ENCODE measurements at regions not wholly inside any gene's neighbourhood (a gene's known extent, or its start where the extent isn't known, plus 50 kb on each side); places are given as distances from the start of the nearest gene placed in this dataset.
A peak's percentile ranks its signal among the peaks of the same experiment; 100 is the strongest.
"Not testable (repeated sequence)": the region's sequence is repeated elsewhere in the genome, so short reads cannot be mapped to it uniquely, and the experiment has no call there.

GRCh38 chr11:82533628-82534327 lies 199.9 kb downstream of the FAM181B start:
- no peak for DNase-seq (ENCODE audit: low read depth)

GRCh38 chr11:82529936-82530335 lies 203.7 kb downstream of the FAM181B start:
- DNase-seq (ENCODE audit: low read depth) = no peak

- no peak for DNase-seq (ENCODE audit: low read depth)
Observed at GRCh38 chr11:82527081-82527584, 206.5 kb downstream of the FAM181B start.

GRCh38 chr11:82523141-82523540 lies 210.5 kb downstream of the FAM181B start:
- DNase-seq (ENCODE audit: low read depth) = no peak

DNA sequence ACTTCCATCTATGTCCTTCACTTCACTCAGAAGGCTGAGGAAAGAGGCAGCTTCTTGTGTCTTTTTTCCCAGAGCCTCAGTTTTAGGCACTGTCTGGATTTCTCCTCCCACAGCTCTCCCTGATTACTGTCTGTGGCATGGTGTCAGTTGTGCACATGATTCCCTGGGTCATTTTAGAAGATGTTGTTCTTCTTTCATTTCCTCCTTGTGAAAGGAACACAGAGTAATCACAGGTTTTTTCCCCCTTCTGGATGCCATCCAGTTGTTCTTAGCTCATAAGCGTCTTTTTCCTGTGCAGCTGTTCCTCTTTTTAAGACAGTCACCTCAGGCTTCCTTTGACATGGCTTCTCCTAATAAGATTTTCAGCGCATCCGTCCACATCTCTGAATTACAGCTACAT lies 212.2 kb downstream of the FAM181B start:
- no peak for DNase-seq (ENCODE audit: low read depth)

GRCh38 chr11:82507288-82507687 lies 226.4 kb downstream of the FAM181B start:
- no peak for DNase-seq (ENCODE audit: low read depth)

DNA sequence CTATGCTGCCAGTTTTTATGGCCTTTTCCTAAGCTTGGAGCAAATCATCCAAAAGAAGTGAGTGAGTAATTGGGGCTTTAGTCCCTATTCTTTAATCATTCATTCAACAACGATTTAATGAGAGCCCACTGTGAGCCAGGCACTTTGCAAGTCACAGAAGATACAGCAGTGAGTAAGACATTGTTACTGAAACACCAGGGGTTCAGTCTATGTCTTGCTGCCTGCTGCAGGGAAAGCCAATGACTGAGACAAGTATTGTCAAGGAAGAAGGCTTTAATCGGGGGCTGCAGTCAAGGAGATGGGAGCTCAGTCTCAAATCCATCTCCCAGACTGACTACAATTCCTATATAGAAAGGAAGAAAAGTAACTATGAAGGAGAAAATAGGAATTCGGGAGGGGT lies 228.3 kb downstream of the FAM181B start:
- DNase-seq (ENCODE audit: low read depth) = no peak

DNA sequence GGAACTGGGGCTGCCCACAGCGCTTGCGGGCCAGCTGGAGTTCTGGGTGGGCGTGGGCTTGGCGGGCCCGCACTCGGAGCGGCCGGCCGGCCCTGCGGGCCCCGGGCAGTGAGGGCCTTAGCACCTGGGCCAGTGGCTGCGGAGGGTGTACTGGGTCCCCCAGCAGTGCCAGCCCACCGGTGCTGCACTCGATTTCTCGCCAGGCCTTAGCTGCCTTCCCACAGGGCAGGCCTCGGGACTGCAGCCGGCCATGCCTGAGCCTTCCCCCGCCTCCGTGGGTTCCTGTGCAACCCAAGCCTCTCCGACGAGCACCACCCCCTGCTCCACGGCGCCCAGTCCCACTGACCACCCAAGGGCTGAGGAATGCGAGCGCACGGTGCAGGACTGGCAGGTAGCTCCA lies 232.5 kb downstream of the FAM181B start:
- not testable (repeated sequence) for DNase-seq (ENCODE audit: low read depth)

DNA sequence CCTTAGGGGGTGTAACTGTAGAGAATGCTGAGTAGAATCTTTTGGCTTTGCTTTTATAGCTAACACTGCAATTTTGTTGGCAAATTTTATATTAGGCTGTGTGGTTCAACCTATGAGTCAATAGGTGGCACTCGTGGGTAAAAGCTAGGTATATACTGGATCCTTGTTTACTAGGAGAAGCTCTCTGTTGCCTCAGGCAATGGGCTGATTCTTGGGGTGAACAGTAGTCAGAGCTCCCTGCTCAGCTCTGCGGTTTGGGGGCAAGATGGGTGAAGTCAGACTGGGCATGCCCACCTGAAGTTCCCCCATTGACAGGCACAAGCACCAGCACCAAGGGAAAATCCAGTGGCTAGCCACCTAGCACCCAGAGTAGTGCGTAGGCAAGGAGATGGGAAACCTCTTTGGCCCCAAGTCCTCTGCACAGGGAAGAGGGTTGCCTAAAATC lies 238.7 kb downstream of the FAM181B start:
- peak; percentile 3 for DNase-seq (ENCODE audit: low read depth)

DNA sequence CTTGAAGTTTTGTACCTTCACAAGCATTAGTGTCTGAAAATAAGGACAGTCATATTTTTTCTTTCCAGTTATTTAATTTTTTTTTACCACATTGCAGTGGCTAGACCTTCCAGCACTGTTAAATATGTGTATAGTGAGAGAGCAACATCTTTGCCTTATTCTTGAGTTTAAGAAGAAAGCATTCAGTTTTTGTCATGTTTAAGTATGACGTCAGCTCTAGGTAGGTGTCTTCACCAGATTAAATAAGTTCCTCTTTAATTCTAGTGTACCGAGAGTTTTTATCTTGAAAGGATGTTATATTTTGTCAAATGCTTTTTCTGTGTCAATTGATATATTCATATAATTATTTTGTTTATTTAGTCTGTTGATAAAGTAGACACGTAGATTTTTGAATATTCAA lies 258.8 kb downstream of the FAM181B start:
- DNase-seq (ENCODE audit: low read depth) = no peak

GRCh38 chr11:82465481-82465880 lies 268.2 kb downstream of the FAM181B start:
- DNase-seq (ENCODE audit: low read depth) = no peak

- no peak for DNase-seq (ENCODE audit: low read depth)
Observed at GRCh38 chr11:82462608-82463242, 270.9 kb downstream of the FAM181B start.

DNA sequence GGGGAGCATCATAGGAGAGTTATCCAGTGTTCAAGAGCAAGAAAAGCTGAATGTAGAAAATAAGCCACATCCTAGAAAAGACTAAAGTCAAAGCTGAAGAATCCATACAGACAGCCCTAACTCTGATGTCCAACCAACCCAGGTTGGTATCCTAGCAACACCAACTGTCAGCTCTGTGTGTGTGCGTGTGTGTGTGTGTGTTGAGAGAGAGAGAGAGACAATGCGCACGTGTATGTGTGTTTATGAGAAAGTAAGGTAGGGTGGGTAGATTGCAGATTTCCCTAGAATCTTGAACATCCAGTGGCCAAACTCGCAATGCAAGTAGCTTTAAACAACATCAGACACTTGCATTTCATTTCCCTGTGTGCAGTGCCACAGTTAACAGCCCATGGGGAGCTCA lies 274.9 kb downstream of the FAM181B start:
- no peak for DNase-seq (ENCODE audit: low read depth)

DNA sequence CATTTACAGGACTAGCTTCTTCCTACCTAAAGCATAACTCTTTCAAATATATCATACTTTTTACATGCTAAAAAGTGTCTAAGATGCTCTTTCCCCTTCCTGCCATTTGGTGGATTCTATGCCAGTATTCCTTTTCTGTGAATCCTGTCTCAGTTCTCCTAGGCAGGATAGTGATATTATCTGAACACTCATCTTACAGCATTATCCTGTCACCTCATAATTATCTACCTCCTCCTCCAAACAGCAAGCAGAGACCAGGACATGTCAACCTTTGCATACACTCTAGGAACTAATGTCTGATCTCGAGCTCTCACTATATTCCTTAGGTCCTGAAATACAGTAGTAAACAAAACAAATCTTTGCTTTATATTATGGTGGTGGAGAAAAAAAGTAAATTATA lies 275.5 kb downstream of the FAM181B start:
- DNase-seq (ENCODE audit: low read depth) = no peak

GRCh38 chr11:82450996-82451395 lies 282.7 kb downstream of the FAM181B start:
- DNase-seq (ENCODE audit: low read depth) = no peak

GRCh38 chr11:82406611-82407010 lies 327.1 kb downstream of the FAM181B start:
- no peak for DNase-seq (ENCODE audit: low read depth)

DNA sequence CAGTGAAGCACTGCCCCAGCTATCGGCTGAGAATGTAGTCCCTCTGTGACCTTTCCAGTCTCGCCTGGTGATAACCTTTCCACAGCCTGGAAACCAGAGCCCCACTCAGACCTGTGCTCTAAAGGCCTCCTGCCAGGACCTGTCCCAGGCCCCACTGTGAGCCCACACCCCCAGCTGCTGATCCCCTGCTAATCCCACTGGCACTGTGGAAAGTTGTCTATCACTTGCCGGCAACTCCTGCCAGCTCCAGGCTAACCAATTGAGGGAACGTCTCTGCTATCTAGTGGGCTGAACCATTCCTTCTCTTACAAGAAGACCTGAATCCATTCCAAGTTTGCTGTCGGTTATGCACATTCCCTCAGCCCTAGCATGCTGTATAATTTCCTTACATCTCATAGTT lies 328.2 kb downstream of the FAM181B start:
- DNase-seq (ENCODE audit: low read depth) = no peak

DNA sequence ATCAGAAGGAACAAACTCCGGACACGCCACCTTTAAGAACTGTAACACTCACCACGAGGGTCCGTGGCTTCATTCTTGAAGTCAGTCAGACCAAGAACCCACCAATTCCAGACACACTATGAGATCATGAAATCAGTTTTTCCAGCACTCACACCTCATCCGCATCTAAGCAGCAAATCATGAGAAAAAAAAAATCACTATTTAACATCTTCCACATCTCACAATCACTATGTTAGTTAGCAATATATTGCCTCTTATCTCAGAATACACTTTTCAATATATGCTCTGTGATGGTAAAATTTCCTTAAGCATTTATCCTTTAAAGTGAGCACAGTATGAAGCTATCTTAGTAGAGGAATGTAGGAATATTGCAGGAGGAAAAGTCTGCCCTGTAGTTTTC lies 328.7 kb downstream of the FAM181B start:
- no peak for DNase-seq (ENCODE audit: low read depth)

DNA sequence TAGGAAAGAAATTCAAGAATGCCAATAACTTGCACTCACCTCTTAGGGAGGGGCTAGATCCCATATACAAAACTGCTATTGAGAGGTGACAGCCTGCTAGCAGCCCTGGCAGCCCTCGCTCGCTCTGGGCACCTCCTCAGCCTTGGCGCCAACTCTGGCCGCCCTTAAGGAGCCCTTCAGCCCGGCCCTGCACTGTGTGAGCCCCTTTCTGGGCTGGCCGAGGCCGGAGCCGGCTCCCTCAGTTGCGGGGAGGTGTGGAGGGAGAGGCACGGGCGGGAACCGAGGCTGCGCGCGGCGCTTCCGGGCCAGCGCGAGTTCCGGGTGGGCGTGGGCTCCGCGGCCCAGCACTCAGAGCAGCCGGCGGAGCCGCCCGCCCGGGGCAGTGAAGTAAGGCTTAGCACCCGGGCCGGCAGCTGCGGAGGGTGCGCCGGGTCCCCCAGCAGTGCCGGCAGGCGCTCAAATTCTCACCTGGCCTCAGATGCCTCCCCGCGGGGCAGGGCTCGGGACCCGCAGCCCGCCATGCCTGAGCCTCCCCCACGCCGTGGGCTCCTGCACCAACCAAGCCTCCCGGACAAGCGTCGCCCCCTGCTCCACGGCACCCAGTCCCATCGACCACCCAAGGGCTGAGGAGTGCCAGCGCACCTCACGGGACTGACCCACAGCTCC lies 329.9 kb downstream of the FAM181B start:
- DNase-seq (ENCODE audit: low read depth) = no peak

- DNase-seq (ENCODE audit: low read depth) = peak; percentile 2
Observed at GRCh38 chr11:82398300-82398815, 335.3 kb downstream of the FAM181B start.

GRCh38 chr11:82396639-82397038 lies 337.0 kb downstream of the FAM181B start:
- not testable (repeated sequence) for DNase-seq (ENCODE audit: low read depth)

DNA sequence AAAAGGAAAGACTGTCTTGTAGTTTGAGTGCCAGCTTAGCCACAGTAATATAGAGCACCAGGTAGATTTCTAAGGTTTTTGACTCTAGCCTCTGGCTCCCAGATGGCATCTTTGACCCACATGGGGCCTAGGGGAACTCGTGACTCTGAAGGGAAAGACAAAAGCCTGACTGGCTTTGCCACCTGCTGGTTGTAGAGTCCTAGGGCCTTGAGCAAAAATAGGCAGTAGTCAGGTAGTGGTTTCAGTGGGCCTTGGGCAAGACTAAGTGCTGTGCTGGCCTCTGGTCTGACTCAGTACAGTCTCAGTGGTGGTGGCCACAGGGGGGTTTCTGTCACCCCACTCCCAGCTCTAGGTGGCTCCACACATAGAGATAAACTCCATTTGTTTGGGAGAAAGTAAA lies 349.4 kb downstream of the FAM181B start:
- DNase-seq (ENCODE audit: low read depth) = no peak
